ENCODE measurements at regions not wholly inside any gene's neighbourhood (a gene's known extent, or its start where the extent isn't known, plus 50 kb on each side); places are given as distances from the start of the nearest gene placed in this dataset.

- no peaks in the 10 kb centered on the region for H3K23me2 ChIP-seq (ENCODE audit: low read depth, low read length)
- no peak overlapping the region for H2BK120ac ChIP-seq (replicated peaks; ENCODE audit: low read depth, low read length)
- no peak overlapping the region for H4K5ac ChIP-seq (ENCODE audit: insufficient read length, low read depth, low read length)
- H3K36me3 ChIP-seq (ENCODE audit: control insufficient read depth in 2 of 4, insufficient read depth in 4 of 4, low read length in 3 of 4) = no peaks in the 10 kb centered on the region
- ChIA-PET POLR2A (ENCODE audit: partially characterized antibody) (interaction anchor here (2.3 kb wide), 1 partner anchor 41 kb away, joined by 5 read pairs; no protein-coding TSS in a partner anchor), CTCF (ENCODE audit: partially characterized antibody) (interaction anchor here (1.0 to 1.5 kb wide), 2 partner anchors 21 to 53 kb away, joined by 5 read pairs; no protein-coding TSS in a partner anchor)
- H2BK12ac ChIP-seq (ENCODE audit: low read depth, low read length) = no peak overlapping the region
- 87% methylated on average over 2 of the region's 2 CpGs; no CpG with 5 or more reads in 1 of the 2 experiments for WGBS, 2 experiments (ENCODE audit: extremely low coverage in 1 of 2, insufficient coverage in 1 of 2, insufficient read length in 1 of 2, insufficient replicate concordance in 2 of 2, low coverage in 1 of 2, low lambda C conversion rate in 2 of 2, missing lambda C conversion rate in 1 of 2)
- no peak overlapping the region for H4K91ac ChIP-seq (replicated peaks; ENCODE audit: insufficient read length, low read length)
- no peak overlapping the region for H3K27ac ChIP-seq (ENCODE audit: low read depth, low read length)
- H3K79me1 ChIP-seq (ENCODE audit: low read depth, low read length) = no peaks in the 10 kb centered on the region
- H3K4ac ChIP-seq (replicated peaks; ENCODE audit: insufficient read length, low read depth, low read length) = no peak overlapping the region
- H3K23ac ChIP-seq (ENCODE audit: insufficient read length) = no peak overlapping the region
- no peak overlapping the region for H4K8ac ChIP-seq (ENCODE audit: extremely low read depth, insufficient read depth, low read length)
- H2AFZ ChIP-seq (ENCODE audit: low read length) = no peak overlapping the region
- no peak overlapping the region for H3K14ac ChIP-seq (ENCODE audit: insufficient read length)
- no peak overlapping the region for H2BK15ac ChIP-seq (ENCODE audit: low read length)
- H3K4me2 ChIP-seq (ENCODE audit: insufficient read depth in 1 of 2, low read depth in 2 of 2, low read length in 2 of 2) = no peak overlapping the region; a peak in 2 of 4 replicates
- FAIRE-seq (no peak), DNase-seq (ENCODE audit: low read depth in 1 of 2, low spot score in 2 of 2) (no peak)
- H3K4me1 ChIP-seq (replicated peaks in 1 of 4; ENCODE audit: control insufficient read depth in 3 of 4, insufficient read depth in 4 of 4, low read length in 3 of 4) = 0 out of 7 replicates have a peak, but pooled peaks cover 0 to 4% (median 0%) of the 10 kb centered on the region in 4 experiments
- H2BK5ac ChIP-seq (ENCODE audit: low read depth, low read length) = no peak overlapping the region
- H3K56ac ChIP-seq (replicated peaks; ENCODE audit: insufficient read length, low read depth, low read length) = no peak overlapping the region
- H2BK20ac ChIP-seq (ENCODE audit: low read length) = no peak overlapping the region
- no peaks in the 10 kb centered on the region for H4K20me1 ChIP-seq (replicated peaks in 1 of 2; ENCODE audit: control insufficient read depth in 1 of 2, insufficient read depth in 2 of 2, low read length in 2 of 2)
- no peak overlapping the region for H2AK5ac ChIP-seq (ENCODE audit: low read depth, low read length)
- no peak overlapping the region for H3K9ac ChIP-seq (replicated peaks in 1 of 4; ENCODE audit: extremely low read depth in 1 of 4, low read depth in 3 of 4, low read length in 3 of 4)
- no peak overlapping the region; the same call in 1 of the 2 replicates for H3K18ac ChIP-seq (ENCODE audit: extremely low read depth, low read length)
- no peaks in the 10 kb centered on the region for H3K9me3 ChIP-seq (ENCODE audit: insufficient read depth in 2 of 2, low read depth in 1 of 2, low read length in 1 of 2)
- no peaks in the 10 kb centered on the region for H3K79me2 ChIP-seq (ENCODE audit: control insufficient read depth in 1 of 2, insufficient read depth in 2 of 2, low read length in 2 of 2)
- no peak overlapping the region for H3K4me3 ChIP-seq (ENCODE audit: extremely low read depth in 1 of 4, insufficient read depth in 2 of 4, low read depth in 3 of 4, low read length in 4 of 4)
- no peaks in the 10 kb centered on the region for H3K27me3 ChIP-seq (replicated peaks in 1 of 4; ENCODE audit: control insufficient read depth in 3 of 4, extremely low read depth in 1 of 4, insufficient read depth in 3 of 4, low read length in 3 of 4)
- TF ChIP-seq RNF2 (IDR thresholded peaks at IDR 0.05; ENCODE audit: borderline replicate concordance, low read depth, low read length, missing control alignments, poor library complexity, severe bottlenecking) (no peak), BCL11A (IDR thresholded peaks at IDR 0.05; ENCODE audit: low read depth in 2 of 2, low read length in 2 of 2) (no peak), KDM1A (IDR thresholded peaks at IDR 0.05; ENCODE audit: borderline replicate concordance, low read length) (no peak), CBX5 (IDR thresholded peaks at IDR 0.05; ENCODE audit: low read depth, low read length) (no peak), EP300 (IDR thresholded peaks at IDR 0.05; ENCODE audit: borderline replicate concordance in 1 of 2, low read depth in 2 of 2, low read length in 2 of 2) (no peak), RFX5 (IDR thresholded peaks at IDR 0.05; ENCODE audit: borderline replicate concordance, low read depth, low read length) (no peak), TEAD4 (IDR thresholded peaks at IDR 0.05; ENCODE audit: low read depth, low read length) (no peak), CTBP2 (IDR thresholded peaks at IDR 0.05; ENCODE audit: borderline replicate concordance, insufficient read depth, insufficient read length, low read length) (no peak), SP4 (IDR thresholded peaks at IDR 0.05; ENCODE audit: low read length) (no peak), RAD21 (IDR thresholded peaks at IDR 0.05 in 1 of 2, conservative IDR thresholded peaks at IDR 0.05 in 1 of 2; ENCODE audit: low read depth in 2 of 2, low read length in 2 of 2) (no peak), SP2 (IDR thresholded peaks at IDR 0.05; ENCODE audit: low read length) (no peak), MAFK (IDR thresholded peaks at IDR 0.05; ENCODE audit: low read depth, low read length) (no peak), POLR2A (IDR thresholded peaks at IDR 0.05; ENCODE audit: control extremely low read depth in 1 of 2, low read depth in 2 of 2, low read length in 2 of 2) (no peak), POLR2AphosphoS5 (IDR thresholded peaks at IDR 0.05; ENCODE audit: low read depth, low read length) (no peak), GTF2F1 (IDR thresholded peaks at IDR 0.05; ENCODE audit: borderline replicate concordance, low read depth, low read length) (no peak)
These were observed 51.2 kb upstream of the EDA start for GRCh38 chrX:69564665-69565064.

All from H1 (cell line).